GM10266 (cell line): ENCODE measurements at regions not wholly inside any gene's neighbourhood (a gene's known extent, or its start where the extent isn't known, plus 50 kb on each side); places are given as distances from the start of the nearest gene placed in this dataset.

Experiments
- DNase-seq: peaks from one replicate; pipeline ENCODE4 v3.0.0; 2012; ENCODE audit errors: extremely low spot score
- CTCF ChIP-seq: IDR thresholded peaks from 2 replicates; pipeline ENCODE4 v1.5.1; 2012; ENCODE audit warnings: mild to moderate bottlenecking, low read depth; ENCODE audit not compliant: control insufficient read depth, insufficient read depth; ENCODE audit errors: missing control alignments

GRCh38 chr9:99693888-99694287 lies 127.8 kb upstream of the NR4A3 start:
- no peak for TF ChIP-seq CTCF
- DNase-seq, result no peak

GRCh38 chr9:99694393-99694792 lies 127.3 kb upstream of the NR4A3 start:
- DNase-seq, result no peak
- no peak for TF ChIP-seq CTCF

GRCh38 chr9:99699396-99699795 lies 122.3 kb upstream of the NR4A3 start:
- TF ChIP-seq CTCF, result no peak
- DNase-seq, result no peak

GRCh38 chr9:99712214-99712613 lies 109.5 kb upstream of the NR4A3 start:
- no peak for DNase-seq
- TF ChIP-seq CTCF, result no peak

- no peak for DNase-seq
- no peak for TF ChIP-seq CTCF
Observed at GRCh38 chr9:99713838-99714306, 107.8 kb upstream of the NR4A3 start.

- no peak for DNase-seq
- no peak for TF ChIP-seq CTCF
Observed at GRCh38 chr9:99718631-99719030, 103.1 kb upstream of the NR4A3 start.

GRCh38 chr9:99720455-99721050 lies 101.1 kb upstream of the NR4A3 start:
- no peak for TF ChIP-seq CTCF
- peak; percentile 35 for DNase-seq
